Effector memory CD4-positive, alpha-beta T cell (primary cell): ENCODE measurements at regions not wholly inside any gene's neighbourhood (a gene's known extent, or its start where the extent isn't known, plus 50 kb on each side); places are given as distances from the start of the nearest gene placed in this dataset.

Experiments used
- DNase-seq, 3 donors: peaks; one replicate each; pipeline ENCODE4 v3.0.0-alpha.2; 2020
- H3K27ac ChIP-seq: 2 replicates; pipeline ENCODE4 v1.7.0; 2013; ENCODE audit warnings: mild to moderate bottlenecking, low read length, moderate library complexity; ENCODE audit not compliant: insufficient read depth, poor library complexity, severe bottlenecking
- H3K27me3 ChIP-seq: replicated peaks from 2 replicates; pipeline ENCODE4 v1.7.0; 2013; ENCODE audit warnings: mild to moderate bottlenecking, low read length; ENCODE audit not compliant: insufficient read depth, control insufficient read depth, poor library complexity, severe bottlenecking
- H3K36me3 ChIP-seq: 2 replicates; pipeline ENCODE4 v1.7.0; 2013; ENCODE audit warnings: mild to moderate bottlenecking, low read length, moderate library complexity; ENCODE audit not compliant: control insufficient read depth, insufficient read depth
- H3K4me1 ChIP-seq: 2 replicates; pipeline ENCODE4 v1.7.0; 2013; ENCODE audit warnings: low read length, mild to moderate bottlenecking; ENCODE audit not compliant: control insufficient read depth, insufficient read depth, poor library complexity, severe bottlenecking
- H3K4me3 ChIP-seq: 2 replicates; pipeline ENCODE4 v1.7.0; 2013; ENCODE audit warnings: low read length, low read depth, mild to moderate bottlenecking; ENCODE audit not compliant: insufficient read depth, poor library complexity, severe bottlenecking
- H3K9me3 ChIP-seq: 2 replicates; pipeline ENCODE4 v1.7.0; 2013; ENCODE audit warnings: mild to moderate bottlenecking, low read length, moderate library complexity; ENCODE audit not compliant: control insufficient read depth

- Histone ChIP-seq H3K4me3 (no peak overlapping the region), H3K36me3 (no peaks in the 10 kb centered on the region), H3K4me1 (no peaks in the 10 kb centered on the region), H3K9me3 (no peaks in the 10 kb centered on the region), H3K27ac (no peak overlapping the region), H3K27me3 (no peaks in the 10 kb centered on the region)
- no peak for DNase-seq
Observed at GRCh38 chr10:10118131-10118530, 899.5 kb upstream of the CELF2 start.

- Histone ChIP-seq H3K27me3 (no peaks in the 10 kb centered on the region), H3K9me3 (no peaks in the 10 kb centered on the region), H3K27ac (no peak overlapping the region), H3K4me3 (no peak overlapping the region), H3K36me3 (no peaks in the 10 kb centered on the region), H3K4me1 (no peaks in the 10 kb centered on the region)
- no peak for DNase-seq
Observed at GRCh38 chr10:10120671-10121070, 897.0 kb upstream of the CELF2 start.

- no peak overlapping the region for H3K4me3 ChIP-seq
- DNase-seq: no peak
- H3K27me3 ChIP-seq: no peaks in the 10 kb centered on the region
Observed at GRCh38 chr10:10125676-10126075, 892.0 kb upstream of the CELF2 start.

GRCh38 chr10:10126218-10126617 is 891.5 kb upstream of the CELF2 start:
- Histone ChIP-seq H3K36me3 (no peaks in the 10 kb centered on the region), H3K4me3 (no peak overlapping the region), H3K27me3 (no peaks in the 10 kb centered on the region), H3K4me1 (no peaks in the 10 kb centered on the region), H3K27ac (no peak overlapping the region), H3K9me3 (no peaks in the 10 kb centered on the region)
- DNase-seq: no peak

More at GRCh38 chr10:10125676-10126075, 892.0 kb upstream of the CELF2 start:
- H3K4me1 ChIP-seq: no peaks in the 10 kb centered on the region
- no peak overlapping the region for H3K27ac ChIP-seq
- no peaks in the 10 kb centered on the region for H3K9me3 ChIP-seq
- no peaks in the 10 kb centered on the region for H3K36me3 ChIP-seq

GRCh38 chr10:10128387-10128786 is 889.3 kb upstream of the CELF2 start:
- Histone ChIP-seq H3K36me3 (no peaks in the 10 kb centered on the region), H3K9me3 (no peaks in the 10 kb centered on the region), H3K27ac (no peak overlapping the region), H3K4me3 (no peak overlapping the region), H3K4me1 (no peaks in the 10 kb centered on the region), H3K27me3 (no peaks in the 10 kb centered on the region)
- no peak for DNase-seq

GRCh38 chr10:10130686-10131085 is 887.0 kb upstream of the CELF2 start:
- Histone ChIP-seq H3K4me1 (no peaks in the 10 kb centered on the region), H3K9me3 (no peaks in the 10 kb centered on the region), H3K27me3 (no peaks in the 10 kb centered on the region), H3K27ac (no peak overlapping the region), H3K36me3 (no peaks in the 10 kb centered on the region), H3K4me3 (no peak overlapping the region)
- no peak for DNase-seq

GRCh38 chr10:10132009-10132408 is 885.7 kb upstream of the CELF2 start:
- no peaks in the 10 kb centered on the region for H3K4me1 ChIP-seq
- DNase-seq: no peak

GRCh38 chr10:10133281-10133680 is 884.4 kb upstream of the CELF2 start:
- no peak for DNase-seq
- H3K27ac ChIP-seq: no peak overlapping the region
- no peaks in the 10 kb centered on the region for H3K27me3 ChIP-seq

More at GRCh38 chr10:10132009-10132408, 885.7 kb upstream of the CELF2 start:
- Histone ChIP-seq H3K27ac (no peak overlapping the region), H3K27me3 (no peaks in the 10 kb centered on the region), H3K9me3 (no peaks in the 10 kb centered on the region), H3K36me3 (no peaks in the 10 kb centered on the region), H3K4me3 (no peak overlapping the region)

GRCh38 chr10:10138685-10139084 is 879.0 kb upstream of the CELF2 start:
- DNase-seq: no peak
- no peak overlapping the region for H3K27ac ChIP-seq
- H3K9me3 ChIP-seq: no peaks in the 10 kb centered on the region
- no peaks in the 10 kb centered on the region for H3K4me1 ChIP-seq
- H3K27me3 ChIP-seq: no peaks in the 10 kb centered on the region
- H3K36me3 ChIP-seq: no peaks in the 10 kb centered on the region
- peak overlapping the region; percentile 41 for H3K4me3 ChIP-seq

More at GRCh38 chr10:10133281-10133680, 884.4 kb upstream of the CELF2 start:
- Histone ChIP-seq H3K9me3 (no peaks in the 10 kb centered on the region), H3K4me3 (no peak overlapping the region), H3K36me3 (no peaks in the 10 kb centered on the region), H3K4me1 (no peaks in the 10 kb centered on the region)

GRCh38 chr10:10141782-10142382 is 875.8 kb upstream of the CELF2 start:
- Histone ChIP-seq H3K4me1 (no peaks in the 10 kb centered on the region), H3K4me3 (no peak overlapping the region), H3K27ac (no peak overlapping the region), H3K36me3 (no peaks in the 10 kb centered on the region), H3K27me3 (no peaks in the 10 kb centered on the region), H3K9me3 (no peaks in the 10 kb centered on the region)
- no peak for DNase-seq
